ENCODE measurements at regions not wholly inside any gene's neighbourhood (a gene's known extent, or its start where the extent isn't known, plus 50 kb on each side); places are given as distances from the start of the nearest gene placed in this dataset.

DNA sequence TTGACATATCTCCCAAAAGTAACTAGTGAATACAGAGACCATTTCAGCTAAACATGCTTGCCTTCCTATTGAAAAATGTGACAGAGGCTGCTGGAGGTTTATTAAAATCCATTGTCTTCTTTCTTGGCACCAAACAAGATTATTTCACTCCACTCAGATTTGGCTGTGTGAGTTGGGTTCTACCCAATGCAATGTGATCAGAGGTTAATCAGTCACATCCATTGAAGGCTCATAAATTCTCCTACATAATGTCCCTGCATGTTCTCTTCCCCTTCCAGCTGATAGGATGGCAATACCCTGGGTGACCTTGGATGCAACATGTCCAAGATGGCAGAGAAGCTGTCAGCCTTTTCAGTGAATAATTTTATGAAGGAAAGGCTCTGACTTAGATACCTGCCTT, 54.5 kb downstream of the TKTL2 start:
- no peak for TF ChIP-seq HHEX (CRISPR knock-in tag; IDR thresholded peaks at IDR 0.05)
- no peak for TF ChIP-seq FOSL1 (CRISPR knock-in tag; IDR thresholded peaks at IDR 0.05; ENCODE audit: borderline replicate concordance)
- TF ChIP-seq, protein P1, sequence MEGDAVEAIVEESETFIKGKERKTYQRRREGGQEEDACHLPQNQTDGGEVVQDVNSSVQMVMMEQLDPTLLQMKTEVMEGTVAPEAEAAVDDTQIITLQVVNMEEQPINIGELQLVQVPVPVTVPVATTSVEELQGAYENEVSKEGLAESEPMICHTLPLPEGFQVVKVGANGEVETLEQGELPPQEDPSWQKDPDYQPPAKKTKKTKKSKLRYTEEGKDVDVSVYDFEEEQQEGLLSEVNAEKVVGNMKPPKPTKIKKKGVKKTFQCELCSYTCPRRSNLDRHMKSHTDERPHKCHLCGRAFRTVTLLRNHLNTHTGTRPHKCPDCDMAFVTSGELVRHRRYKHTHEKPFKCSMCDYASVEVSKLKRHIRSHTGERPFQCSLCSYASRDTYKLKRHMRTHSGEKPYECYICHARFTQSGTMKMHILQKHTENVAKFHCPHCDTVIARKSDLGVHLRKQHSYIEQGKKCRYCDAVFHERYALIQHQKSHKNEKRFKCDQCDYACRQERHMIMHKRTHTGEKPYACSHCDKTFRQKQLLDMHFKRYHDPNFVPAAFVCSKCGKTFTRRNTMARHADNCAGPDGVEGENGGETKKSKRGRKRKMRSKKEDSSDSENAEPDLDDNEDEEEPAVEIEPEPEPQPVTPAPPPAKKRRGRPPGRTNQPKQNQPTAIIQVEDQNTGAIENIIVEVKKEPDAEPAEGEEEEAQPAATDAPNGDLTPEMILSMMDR (CRISPR knock-in tag; IDR thresholded peaks at IDR 0.05), result no peak
- no peak for TF ChIP-seq ZFP37 (CRISPR knock-in tag; IDR thresholded peaks at IDR 0.05; ENCODE audit: borderline replicate concordance)
- TF ChIP-seq, protein P2, sequence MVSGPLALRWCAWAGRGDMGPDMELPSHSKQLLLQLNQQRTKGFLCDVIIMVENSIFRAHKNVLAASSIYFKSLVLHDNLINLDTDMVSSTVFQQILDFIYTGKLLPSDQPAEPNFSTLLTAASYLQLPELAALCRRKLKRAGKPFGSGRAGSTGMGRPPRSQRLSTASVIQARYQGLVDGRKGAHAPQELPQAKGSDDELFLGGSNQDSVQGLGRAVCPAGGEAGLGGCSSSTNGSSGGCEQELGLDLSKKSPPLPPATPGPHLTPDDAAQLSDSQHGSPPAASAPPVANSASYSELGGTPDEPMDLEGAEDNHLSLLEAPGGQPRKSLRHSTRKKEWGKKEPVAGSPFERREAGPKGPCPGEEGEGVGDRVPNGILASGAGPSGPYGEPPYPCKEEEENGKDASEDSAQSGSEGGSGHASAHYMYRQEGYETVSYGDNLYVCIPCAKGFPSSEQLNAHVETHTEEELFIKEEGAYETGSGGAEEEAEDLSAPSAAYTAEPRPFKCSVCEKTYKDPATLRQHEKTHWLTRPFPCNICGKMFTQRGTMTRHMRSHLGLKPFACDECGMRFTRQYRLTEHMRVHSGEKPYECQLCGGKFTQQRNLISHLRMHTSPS (CRISPR knock-in tag; IDR thresholded peaks at IDR 0.05; ENCODE audit: low read depth), result no peak
- TF ChIP-seq POLR2A (IDR thresholded peaks at IDR 0.05; ENCODE audit: insufficient read depth in 1 of 2, low read depth in 2 of 2, low read length in 2 of 2), result no peak
- TF ChIP-seq ZNF431 (CRISPR knock-in tag; IDR thresholded peaks at IDR 0.05; ENCODE audit: borderline replicate concordance, low read depth), result no peak
- TF ChIP-seq, protein P3, sequence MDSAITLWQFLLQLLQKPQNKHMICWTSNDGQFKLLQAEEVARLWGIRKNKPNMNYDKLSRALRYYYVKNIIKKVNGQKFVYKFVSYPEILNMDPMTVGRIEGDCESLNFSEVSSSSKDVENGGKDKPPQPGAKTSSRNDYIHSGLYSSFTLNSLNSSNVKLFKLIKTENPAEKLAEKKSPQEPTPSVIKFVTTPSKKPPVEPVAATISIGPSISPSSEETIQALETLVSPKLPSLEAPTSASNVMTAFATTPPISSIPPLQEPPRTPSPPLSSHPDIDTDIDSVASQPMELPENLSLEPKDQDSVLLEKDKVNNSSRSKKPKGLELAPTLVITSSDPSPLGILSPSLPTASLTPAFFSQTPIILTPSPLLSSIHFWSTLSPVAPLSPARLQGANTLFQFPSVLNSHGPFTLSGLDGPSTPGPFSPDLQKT (CRISPR knock-in tag; IDR thresholded peaks at IDR 0.05; ENCODE audit: borderline replicate concordance), result no peak
- TF ChIP-seq, protein P4, sequence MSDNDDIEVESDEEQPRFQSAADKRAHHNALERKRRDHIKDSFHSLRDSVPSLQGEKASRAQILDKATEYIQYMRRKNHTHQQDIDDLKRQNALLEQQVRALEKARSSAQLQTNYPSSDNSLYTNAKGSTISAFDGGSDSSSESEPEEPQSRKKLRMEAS (IDR thresholded peaks at IDR 0.05), result no peak
- no peak for TF ChIP-seq NFRKB (IDR thresholded peaks at IDR 0.05)
- no peak for TF ChIP-seq CREM (IDR thresholded peaks at IDR 0.05)
- TF ChIP-seq CREM (CRISPR knock-in tag; IDR thresholded peaks at IDR 0.05), result no peak
- no peak for TF ChIP-seq SETDB1 (CRISPR knock-in tag; IDR thresholded peaks at IDR 0.05; ENCODE audit: borderline replicate concordance)
- no peak for TF ChIP-seq FOXK2 (IDR thresholded peaks at IDR 0.05)

All from HepG2 (cell line).